Glutamatergic neuron (in vitro differentiated cells): ENCODE measurements at regions not wholly inside any gene's neighbourhood (a gene's known extent, or its start where the extent isn't known, plus 50 kb on each side); places are given as distances from the start of the nearest gene placed in this dataset.

ENCODE experiments used
- DNase-seq: peaks from one replicate; pipeline ENCODE4 v3.0.0; 2022
- H3K27ac Mint-ChIP-seq: one replicate; pipeline ENCODE4 v1.8.0; 2020; ENCODE audit warnings: mild to moderate bottlenecking, mixed read lengths, inconsistent platforms; ENCODE audit not compliant: unreplicated experiment
- H3K27me3 Mint-ChIP-seq: one replicate; pipeline ENCODE4 v1.8.0; 2020; ENCODE audit warnings: mild to moderate bottlenecking, moderate library complexity, mixed read lengths, inconsistent platforms; ENCODE audit not compliant: unreplicated experiment
- H3K36me3 Mint-ChIP-seq: one replicate; pipeline ENCODE4 v1.8.0; 2020; ENCODE audit warnings: mild to moderate bottlenecking, mixed read lengths, inconsistent platforms; ENCODE audit not compliant: unreplicated experiment
- H3K4me1 Mint-ChIP-seq: one replicate; pipeline ENCODE4 v1.8.0; 2020; ENCODE audit warnings: mild to moderate bottlenecking, low read depth, mixed read lengths, inconsistent platforms; ENCODE audit not compliant: unreplicated experiment
- H3K4me3 Mint-ChIP-seq: one replicate; pipeline ENCODE4 v1.8.0; 2020; ENCODE audit warnings: mild to moderate bottlenecking, mixed read lengths, inconsistent platforms; ENCODE audit not compliant: unreplicated experiment
- H3K9me3 Mint-ChIP-seq: one replicate; pipeline ENCODE4 v1.8.0; 2020; ENCODE audit warnings: mild to moderate bottlenecking, moderate library complexity, mixed read lengths, inconsistent platforms; ENCODE audit not compliant: unreplicated experiment
- TF ChIP-seq, protein P1 (sequence below): fragments of 200-600 bp; sonication (generic); IDR thresholded peaks from one replicate; pipeline ENCODE4 v1.5.0; 2021; ENCODE audit not compliant: partially characterized antibody, unreplicated experiment

- no peaks in the 10 kb centered on the region for H3K36me3 Mint-ChIP-seq
- H3K9me3 Mint-ChIP-seq, result peaks cover 4% of the 10 kb centered on the region
- no peak overlapping the region for H3K4me3 Mint-ChIP-seq
- no peak for DNase-seq
- TF ChIP-seq, protein P1, sequence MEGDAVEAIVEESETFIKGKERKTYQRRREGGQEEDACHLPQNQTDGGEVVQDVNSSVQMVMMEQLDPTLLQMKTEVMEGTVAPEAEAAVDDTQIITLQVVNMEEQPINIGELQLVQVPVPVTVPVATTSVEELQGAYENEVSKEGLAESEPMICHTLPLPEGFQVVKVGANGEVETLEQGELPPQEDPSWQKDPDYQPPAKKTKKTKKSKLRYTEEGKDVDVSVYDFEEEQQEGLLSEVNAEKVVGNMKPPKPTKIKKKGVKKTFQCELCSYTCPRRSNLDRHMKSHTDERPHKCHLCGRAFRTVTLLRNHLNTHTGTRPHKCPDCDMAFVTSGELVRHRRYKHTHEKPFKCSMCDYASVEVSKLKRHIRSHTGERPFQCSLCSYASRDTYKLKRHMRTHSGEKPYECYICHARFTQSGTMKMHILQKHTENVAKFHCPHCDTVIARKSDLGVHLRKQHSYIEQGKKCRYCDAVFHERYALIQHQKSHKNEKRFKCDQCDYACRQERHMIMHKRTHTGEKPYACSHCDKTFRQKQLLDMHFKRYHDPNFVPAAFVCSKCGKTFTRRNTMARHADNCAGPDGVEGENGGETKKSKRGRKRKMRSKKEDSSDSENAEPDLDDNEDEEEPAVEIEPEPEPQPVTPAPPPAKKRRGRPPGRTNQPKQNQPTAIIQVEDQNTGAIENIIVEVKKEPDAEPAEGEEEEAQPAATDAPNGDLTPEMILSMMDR, result no peak
- peak overlapping the region; percentile 92 for H3K27ac Mint-ChIP-seq
- H3K4me1 Mint-ChIP-seq, result peaks cover 36% of the 10 kb centered on the region
- H3K27me3 Mint-ChIP-seq, result peaks cover 11% of the 10 kb centered on the region
These were observed 128.8 kb downstream of the OLFM1 start for GRCh38 chr9:135216236-135216635.

DNA sequence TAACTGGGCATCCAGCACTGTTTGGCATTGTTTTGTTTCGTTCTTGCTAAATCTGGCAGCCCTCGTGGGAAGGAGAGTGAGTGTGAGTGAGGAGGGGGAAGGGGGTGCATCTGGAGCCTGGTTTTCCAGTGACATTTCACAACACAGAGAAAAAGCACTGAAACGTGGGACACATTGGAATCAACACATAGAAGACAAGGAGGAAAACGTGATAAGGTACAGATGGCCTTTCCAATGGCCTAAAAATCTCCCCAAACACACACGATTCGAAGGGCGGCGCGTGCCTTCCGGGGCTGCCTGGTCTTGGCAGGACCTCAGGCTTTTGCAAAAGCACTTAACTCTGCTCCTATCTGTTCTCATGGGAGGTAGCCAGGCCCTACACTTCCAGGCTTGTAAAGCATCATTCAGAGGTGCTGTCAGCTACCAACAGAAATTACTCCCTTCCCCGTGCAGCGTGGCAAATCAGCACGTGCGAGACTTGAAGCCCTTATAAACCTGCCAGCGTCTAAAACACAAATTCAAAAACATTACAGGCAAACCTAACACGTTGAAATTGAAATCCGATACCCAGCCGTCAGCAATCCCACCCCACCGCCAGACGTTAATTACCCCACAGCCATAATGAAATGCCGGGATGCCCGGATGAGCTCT is 129.4 kb downstream of the OLFM1 start:
- DNase-seq, result peak; percentile 38
- peaks cover 36% of the 10 kb centered on the region for H3K4me1 Mint-ChIP-seq
- peak overlapping the region; percentile 56 for H3K4me3 Mint-ChIP-seq

DNA sequence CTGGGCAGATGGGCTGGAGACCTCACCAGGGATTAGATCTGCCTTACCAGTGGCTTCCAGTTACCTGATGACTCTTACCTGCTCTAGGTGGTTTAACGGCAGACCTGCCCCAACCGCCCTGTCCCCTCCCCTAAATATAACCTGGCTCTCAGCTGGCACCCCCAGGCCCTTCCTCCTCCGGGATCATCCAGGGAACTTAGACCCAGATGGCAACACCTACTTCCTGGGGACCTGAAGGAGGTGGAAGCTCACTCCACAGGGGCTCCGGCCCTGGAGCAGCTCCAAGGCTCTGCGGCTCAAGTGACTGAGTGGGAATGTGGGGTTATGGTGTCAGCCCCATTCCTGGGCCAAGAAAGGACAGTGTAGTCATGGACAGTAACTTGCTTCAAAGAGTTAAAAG is 130.4 kb downstream of the OLFM1 start:
- no peaks in the 10 kb centered on the region for H3K9me3 Mint-ChIP-seq
- peak overlapping the region; percentile 15 for H3K27ac Mint-ChIP-seq
- H3K27me3 Mint-ChIP-seq, result peaks cover 11% of the 10 kb centered on the region
- peak overlapping the region; percentile 42 for H3K4me3 Mint-ChIP-seq
- peaks cover 39% of the 10 kb centered on the region for H3K4me1 Mint-ChIP-seq
- no peak for DNase-seq
- TF ChIP-seq, protein P1, result no peak
- no peaks in the 10 kb centered on the region for H3K36me3 Mint-ChIP-seq

More for the DNA sequence above, 129.4 kb downstream of the OLFM1 start:
- Mint-ChIP-seq H3K36me3 (no peaks in the 10 kb centered on the region), H3K27me3 (peaks cover 11% of the 10 kb centered on the region), H3K9me3 (peaks cover 4% of the 10 kb centered on the region), H3K27ac (peak overlapping the region; percentile 92)
- TF ChIP-seq, protein P1, result no peak

GRCh38 chr9:135218331-135219225 is 131.1 kb downstream of the OLFM1 start:
- H3K27ac Mint-ChIP-seq, result peak overlapping the region; percentile 15
- peaks cover 6% of the 10 kb centered on the region for H3K27me3 Mint-ChIP-seq
- no peak for DNase-seq
- H3K36me3 Mint-ChIP-seq, result no peaks in the 10 kb centered on the region
- TF ChIP-seq, protein P1, result no peak
- H3K4me3 Mint-ChIP-seq, result no peak overlapping the region
- peaks cover 46% of the 10 kb centered on the region for H3K4me1 Mint-ChIP-seq
- no peaks in the 10 kb centered on the region for H3K9me3 Mint-ChIP-seq
